HG02885 (cell line): ENCODE measurements at regions not wholly inside any gene's neighbourhood (a gene's known extent, or its start where the extent isn't known, plus 50 kb on each side); places are given as distances from the start of the nearest gene placed in this dataset.

Source experiments
- ATAC-seq: cut with Tn5 transposase; IDR thresholded peaks from one replicate; pipeline ENCODE4 v1.9.1; 2021; ENCODE audit warnings: mild to moderate bottlenecking; ENCODE audit not compliant: unreplicated experiment, poor library complexity

DNA sequence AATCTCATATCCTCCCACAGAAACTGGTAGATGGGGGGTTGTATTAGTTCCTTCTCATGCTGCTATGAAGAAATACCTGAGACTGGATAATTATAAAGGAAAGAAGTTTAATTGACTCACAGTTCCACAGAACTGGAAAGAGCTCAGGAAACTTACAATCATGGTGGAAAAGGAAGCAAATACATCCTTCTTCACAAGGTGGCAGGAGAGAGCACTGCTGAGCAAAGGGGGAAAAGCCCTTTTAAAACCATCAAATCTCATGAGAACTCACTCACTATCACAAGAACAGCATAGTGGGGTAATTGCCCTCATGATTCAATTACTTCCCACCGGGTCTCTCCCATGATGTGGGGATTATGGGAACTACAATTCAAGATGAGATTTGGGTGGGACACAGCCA is 250.5 kb upstream of the GPRIN3 start:
- no peak for ATAC-seq

DNA sequence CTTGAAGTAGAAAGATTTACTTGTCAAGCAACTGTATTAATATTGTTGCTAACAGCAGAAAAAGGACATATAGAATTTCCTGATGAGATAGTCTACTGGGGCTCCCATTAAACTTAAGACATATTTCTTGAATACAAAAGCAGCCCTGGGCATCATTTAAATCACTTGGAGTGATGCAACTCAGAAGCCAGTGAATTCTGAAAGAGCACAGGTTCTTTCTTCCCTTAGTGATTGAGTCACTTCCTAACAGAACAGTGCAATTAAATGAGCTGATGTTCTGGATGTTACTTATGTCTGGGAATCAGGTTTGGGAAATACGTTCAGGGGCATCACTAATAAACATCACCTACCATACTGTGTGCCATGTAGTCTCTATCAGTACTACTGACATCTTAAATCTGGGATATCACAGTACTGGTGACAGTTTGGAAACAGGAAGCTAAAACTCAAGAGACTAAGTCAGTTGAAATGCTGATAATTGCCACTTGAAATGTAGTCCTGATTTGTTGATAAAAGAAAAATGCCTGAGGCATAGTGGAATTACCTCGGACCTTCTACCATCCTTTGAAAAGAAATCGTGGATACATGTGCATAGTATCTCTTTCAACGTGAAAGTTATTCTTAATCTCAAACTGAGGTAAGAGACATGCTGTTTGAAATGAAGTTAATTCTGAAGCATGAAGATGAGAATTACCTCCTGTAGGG is 249.2 kb upstream of the GPRIN3 start:
- no peak for ATAC-seq

DNA sequence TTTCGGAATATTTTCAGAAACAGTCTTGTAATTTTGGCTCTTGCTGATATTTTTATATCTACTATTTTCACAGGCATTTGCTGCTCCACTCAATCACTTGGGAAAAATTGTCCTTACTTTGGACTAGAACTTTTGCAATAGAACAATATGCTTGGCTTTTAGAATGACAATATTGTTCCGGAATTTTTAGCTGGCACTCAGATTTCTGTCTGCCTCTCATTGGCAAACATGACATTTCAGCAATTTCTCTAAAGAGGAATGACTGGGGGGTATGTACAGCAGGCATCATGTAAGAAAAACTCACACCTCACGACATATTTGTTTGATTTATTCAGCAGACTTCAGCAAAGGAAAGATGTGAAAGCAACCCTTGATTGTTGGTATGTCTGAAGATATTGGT is 243.6 kb upstream of the GPRIN3 start:
- ATAC-seq = no peak

DNA sequence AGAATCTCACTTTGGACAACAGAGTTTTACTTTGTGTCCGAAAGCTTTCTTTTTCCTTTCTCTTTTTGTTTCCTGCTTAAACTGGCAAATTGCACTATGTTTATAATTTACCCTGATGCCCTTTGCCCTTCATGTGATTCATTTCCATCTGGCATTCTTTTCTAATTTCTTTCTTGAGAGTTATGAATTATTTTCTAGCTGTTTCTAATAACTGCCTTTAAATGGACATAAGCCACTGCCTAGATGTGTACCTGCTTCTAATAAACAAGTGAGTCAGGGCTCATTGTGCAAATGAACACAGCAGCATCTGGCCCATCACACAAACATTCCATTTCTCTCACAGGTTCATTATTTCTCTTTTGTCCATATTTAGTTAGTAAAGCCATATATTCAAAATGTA is 242.3 kb upstream of the GPRIN3 start:
- ATAC-seq = no peak

DNA sequence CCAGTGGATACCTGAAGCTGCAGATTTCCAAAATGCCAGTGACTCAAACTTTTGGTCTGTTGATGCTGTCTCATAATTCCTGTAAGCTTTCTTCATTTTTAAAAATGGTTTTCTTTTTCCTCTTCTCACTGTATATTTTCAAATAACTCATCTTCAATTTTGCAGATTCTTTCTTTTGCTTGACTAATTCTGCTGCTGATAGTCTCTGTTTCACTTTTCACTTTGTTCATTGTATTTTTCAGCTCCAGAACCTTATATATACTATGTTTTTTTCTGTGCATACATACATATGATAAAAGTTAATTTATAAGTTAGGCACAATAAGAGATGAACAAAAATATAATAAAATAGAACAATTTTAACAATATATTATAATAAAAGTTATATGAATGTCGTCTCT is 237.7 kb upstream of the GPRIN3 start:
- ATAC-seq = no peak

DNA sequence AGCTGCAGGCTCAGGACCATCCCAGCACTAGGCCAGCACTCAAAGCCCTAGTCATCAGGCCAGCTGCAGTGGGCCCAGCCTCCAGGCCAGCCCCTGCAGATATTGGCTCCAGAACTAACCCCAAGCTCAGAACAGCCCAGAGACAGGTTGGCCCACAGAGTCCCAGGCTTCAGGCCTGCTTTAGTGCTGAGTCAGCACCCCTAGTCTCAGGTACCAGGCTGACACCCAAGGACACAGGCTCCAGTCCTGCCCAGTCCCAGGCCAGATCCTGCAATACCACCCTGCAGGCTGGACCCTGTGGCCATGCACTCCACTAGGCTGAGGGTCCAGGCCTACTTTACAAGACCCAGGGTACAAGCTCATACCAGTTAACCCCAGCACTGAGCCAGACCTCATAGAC is 234.4 kb upstream of the GPRIN3 start:
- no peak for ATAC-seq

DNA sequence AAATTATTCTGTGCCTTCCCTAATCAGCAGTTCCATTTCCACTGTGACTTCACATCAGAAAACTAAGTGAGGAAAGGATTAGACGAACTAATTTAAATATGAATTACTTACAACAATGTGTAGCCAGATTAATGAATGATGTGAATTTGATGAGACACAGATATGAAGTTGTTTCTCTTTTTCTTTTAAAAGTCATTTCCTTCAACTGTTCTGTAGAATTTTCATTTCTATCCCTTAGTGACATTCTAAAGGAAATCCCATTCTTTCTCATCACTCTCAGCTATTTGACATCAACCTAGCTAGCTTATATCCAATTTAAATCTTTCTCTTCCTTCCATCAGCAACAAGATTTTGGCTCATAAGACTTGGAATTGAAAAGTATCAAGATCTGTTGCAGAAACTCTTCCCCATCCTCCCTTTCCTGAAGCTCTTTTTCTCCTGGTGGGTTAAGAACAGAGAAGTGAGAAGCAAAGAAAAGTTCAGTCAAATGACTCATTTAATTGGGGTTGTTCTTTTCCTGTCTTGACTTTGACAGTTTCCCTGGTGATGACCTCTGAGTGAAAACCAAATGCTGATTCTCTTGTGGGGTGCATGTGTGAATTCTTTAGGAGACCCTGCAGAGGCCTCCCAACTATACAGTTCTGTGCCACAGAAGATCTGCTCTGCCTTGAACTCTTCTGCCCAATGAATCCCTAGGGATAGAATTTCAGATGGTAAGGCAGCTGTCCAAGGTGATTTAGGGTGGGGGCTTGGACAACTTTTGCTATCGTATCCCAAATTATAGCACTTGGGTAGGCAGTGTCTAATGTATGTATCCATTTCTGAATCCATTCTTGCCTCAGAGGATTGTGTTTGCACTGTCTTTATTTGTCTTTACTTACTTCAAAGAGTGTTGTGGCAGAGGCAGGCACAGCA is 232.5 kb upstream of the GPRIN3 start:
- ATAC-seq = no peak

DNA sequence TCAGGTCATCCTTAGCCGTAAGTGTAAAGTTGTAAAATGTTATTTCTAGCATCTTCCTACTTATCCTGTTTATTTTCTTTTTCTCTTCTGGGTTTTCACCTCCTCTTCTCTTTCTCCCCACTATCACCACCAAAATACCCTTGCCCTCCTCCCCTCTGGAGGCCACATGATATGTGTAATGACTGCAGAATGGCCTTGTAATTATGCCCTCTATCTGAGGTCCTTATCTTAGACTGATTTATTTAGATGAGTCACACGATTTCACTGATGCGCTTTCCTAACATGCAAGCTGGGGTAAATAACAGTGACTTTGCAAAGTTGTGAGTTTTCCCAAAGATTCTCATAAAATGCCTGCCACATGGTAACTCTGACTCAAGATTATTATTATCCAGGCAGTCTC is 231.8 kb upstream of the GPRIN3 start:
- ATAC-seq = no peak

DNA sequence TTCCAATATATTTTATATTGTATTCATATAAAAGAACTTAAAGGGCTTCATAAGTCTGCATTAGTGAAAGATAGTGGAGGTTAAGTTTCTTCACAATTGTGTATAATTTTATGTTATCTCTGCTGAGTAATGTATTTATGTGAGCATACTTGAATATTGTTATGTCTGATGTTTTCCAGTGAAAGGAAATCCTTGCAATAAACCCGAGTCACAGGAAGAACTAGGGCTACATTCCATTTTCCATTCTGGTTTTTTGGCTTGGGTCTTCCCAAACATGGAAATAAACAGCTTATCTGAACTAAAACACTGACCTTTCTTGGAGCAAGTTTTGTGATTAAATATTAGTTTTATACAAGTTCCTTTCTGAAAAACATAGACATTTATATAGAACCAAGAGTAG is 231.3 kb upstream of the GPRIN3 start:
- ATAC-seq = no peak

DNA sequence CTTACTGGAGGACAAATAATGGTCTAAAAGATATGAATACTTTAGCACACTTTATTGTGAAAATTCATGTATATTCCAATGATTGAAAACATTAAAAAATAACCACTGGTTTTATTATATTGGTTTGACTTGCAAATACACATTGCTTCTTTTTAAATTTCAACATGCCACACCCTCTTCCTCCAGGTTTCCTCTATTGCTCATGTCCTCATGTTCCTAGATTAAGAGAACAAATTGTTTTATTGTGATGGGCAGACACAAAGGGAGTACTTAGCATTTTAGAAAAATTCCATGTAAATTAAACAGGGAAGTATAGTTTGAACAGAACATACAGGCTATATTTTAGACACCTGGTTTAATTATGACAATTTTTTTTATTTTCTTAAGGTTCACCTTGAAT is 230.6 kb upstream of the GPRIN3 start:
- no peak for ATAC-seq

DNA sequence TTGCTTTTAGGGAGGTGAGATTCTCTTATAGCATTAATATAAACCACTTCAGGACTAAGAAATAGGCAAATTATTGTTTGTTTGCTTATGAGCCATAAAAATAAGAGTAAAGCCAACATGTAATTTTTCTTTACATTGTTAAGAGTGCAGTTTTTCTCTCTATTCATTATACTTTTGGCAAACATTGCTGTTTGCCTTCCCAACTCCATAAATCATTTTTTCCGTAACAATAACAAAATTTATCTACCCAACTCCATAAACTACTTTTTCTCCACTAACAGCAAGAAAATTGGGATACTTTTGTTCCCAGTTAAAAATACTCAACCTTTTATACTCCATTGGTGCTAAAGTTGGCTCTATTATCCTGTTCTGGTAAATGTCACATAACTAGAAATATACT is 229.7 kb upstream of the GPRIN3 start:
- ATAC-seq = no peak

DNA sequence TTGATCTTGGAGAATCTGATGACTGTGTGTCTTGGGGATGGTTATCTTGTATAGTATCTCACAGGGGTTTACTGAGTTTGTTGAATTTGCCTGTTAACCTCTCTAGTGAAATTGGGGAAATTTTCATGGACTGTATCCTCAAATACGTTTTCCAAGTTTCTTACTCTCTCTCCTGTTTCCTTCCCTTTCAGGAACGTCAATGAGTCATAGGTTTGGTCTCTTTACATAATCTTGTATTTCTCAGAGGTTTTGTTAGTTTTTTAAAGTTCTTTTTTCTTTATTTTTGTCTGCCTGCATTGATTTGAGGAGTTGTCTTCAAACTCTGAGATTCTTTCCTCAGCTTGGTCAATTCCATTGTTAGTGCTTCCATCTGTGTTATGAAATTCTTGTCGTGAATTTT is 227.7 kb upstream of the GPRIN3 start:
- ATAC-seq = no peak

DNA sequence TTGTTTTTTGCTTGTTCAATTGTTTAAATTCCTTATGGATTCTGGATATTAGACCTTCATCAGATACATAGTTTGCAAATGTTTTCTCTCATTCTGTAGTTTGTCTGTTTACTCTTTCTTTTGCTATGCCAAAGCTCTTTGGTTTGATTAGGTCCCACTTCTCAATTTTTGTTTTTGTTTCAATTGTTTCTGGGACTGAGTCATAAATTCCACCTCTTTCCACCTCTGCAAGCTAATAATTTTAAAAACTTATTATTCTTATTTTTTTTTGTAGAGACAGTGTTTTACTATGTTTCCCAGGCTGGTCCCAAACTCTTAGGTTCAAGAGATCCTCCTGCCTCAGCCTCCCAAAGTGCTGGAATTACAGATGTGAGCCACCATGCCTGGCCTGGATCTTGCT is 226.8 kb upstream of the GPRIN3 start:
- no peak for ATAC-seq

DNA sequence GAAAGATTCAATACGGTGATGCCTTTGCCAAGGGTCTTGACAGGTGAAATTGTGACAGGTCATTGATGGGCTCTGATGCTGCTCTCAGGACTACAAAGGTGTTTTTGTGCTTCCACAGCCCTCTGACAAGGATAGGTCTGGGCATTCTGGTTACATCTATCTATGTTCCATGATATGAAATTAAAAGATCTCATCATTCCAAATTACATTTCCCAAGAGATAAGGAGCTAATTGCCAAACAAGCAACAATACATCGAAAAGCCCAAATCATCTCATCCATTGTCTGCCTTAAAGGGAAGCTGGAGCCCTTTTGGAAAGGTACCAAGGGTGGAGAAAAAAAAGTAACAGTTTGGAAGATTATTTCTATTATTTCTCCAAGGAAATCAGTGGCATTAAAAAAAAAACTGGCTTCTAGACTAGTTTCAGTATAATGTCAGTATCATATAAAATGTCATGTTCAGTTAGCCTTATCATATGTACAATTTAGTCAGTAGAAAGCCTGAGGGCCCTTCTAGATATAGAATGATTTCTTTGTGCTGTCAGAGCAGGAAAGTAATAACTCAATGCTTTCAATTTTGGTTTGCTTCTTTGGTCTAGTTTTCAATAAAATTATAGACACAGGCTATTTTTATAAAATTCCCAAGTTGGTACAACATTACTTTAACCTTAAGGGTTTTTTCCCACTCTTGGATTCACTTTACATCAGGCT is 224.5 kb upstream of the GPRIN3 start:
- no peak for ATAC-seq

DNA sequence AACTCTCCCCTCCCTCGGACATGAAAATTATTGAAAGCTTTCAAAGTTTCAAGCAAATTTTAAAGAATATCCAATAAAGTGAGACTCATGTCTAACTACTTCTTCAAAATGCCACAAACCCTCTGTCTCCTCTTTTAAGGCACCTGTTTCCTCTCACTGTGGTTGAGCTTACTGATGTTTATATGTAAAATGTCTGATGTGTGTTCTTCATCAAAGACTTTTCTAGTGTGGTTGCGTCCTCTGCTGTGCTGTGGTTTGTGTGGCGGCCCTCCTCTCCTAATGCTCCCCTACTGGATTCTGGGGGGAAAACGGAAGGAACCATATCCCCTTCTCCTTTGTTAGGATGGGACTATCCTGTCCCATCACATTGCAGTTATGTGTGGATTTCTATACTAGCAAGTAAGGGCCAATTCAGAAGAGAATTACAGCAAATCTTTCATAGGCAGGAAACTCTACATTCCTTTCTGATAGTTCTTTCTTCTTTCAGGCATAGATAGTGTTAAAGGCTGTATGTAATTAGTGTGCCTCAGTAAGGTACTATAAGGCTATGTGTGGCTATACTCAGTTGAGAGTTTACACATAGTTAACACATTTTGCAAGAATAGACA is 221.0 kb upstream of the GPRIN3 start:
- ATAC-seq = no peak

DNA sequence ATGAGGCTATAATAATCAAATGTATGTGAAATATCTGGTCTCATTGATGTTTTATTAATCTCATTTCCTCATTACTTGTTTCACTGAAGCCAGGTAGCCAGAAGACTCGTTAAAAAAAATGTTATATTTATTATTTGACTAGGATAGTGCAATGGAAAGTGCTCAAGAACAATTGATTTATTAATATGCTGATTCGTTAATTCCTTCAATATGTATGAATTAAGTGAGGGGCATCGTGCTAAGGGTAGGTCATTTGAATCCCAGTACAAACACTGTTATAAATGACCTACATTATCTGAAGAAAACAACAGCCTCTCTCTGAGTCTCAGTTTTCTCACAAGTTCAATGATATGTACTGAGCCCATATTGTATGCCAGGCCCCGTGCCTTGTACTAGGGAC is 214.2 kb upstream of the GPRIN3 start:
- no peak for ATAC-seq

DNA sequence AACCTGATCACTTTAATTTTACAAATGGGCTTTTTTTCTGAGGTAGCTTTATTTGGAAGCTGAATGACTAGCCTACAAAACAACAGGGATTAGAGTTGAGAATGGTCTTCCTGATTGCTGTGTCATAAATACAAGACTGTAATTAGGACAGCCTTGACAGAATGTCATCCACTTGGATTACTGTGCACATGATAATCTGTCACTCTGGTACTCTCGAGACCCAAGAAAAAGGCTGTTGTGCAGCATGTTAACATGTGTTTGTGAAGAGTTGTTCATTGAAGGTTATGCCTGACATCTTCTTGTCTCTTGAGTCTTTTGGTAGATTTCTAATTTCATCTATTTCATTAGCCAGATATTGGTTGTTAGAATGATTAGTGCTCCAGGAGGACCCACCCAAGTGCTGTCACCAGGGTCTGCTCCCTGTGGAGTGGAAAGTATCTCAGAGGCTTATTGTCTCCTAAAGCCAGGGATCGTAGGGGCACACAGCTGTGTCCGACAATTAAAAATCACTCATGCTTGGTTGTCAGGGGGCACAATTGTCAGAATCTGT is 212.2 kb upstream of the GPRIN3 start:
- ATAC-seq = no peak

DNA sequence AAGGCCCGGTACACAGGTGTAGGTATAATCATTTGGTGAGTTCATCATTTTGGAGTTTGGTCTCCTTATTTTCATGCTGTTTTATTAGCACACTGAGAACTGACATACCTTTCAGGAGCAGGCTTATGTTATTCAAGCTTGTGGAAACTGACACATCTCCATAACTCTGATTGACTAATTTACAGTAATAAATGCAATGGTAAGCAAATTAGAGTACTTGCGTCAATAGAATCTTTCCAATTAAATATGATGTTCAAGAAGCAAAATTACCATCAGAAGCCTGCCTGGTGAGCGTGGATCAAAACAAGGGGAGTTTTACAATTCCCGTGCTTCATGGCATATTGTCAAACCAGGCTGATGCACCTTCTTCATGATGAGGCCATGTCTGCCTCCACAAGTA is 210.7 kb upstream of the GPRIN3 start:
- ATAC-seq = no peak

DNA sequence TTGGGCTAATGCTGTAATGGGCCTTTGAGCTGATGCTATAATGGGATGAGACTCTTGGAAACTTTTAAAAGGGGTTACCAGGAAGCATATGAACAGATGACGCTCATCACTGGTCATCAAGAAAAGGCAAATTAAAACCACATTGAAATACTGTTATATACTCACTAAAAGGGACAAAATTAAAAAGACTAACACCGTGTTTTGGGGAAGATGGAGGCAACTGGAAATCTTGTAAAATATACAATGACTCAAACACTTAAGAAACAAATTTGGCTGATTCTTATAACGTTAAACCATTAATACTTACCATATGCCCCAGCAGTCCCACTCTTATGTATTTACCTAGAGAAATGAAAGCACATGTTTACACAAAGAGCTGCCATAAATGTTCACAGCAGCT is 207.2 kb upstream of the GPRIN3 start:
- no peak for ATAC-seq

DNA sequence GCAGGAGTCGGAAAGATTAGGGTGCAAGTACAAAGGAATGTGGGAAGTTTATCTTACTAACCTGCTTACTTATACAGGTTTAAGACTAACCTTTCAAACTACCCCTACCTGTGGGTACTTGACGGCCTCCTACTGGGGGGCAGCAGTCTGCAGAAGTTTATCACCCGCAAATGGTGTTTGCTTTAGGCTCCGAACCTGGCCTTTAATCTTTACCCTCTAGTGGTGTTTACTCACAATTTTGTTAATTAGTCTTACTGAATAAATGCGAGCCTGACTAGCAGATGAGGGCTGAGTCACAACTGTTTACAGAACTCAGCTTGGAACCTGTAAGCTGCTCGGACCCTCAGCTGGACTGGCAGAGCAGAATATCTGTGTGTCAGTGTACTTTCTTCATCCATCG is 204.2 kb upstream of the GPRIN3 start:
- ATAC-seq = no peak
